Brain pericyte (primary cell): ENCODE measurements at regions not wholly inside any gene's neighbourhood (a gene's known extent, or its start where the extent isn't known, plus 50 kb on each side); places are given as distances from the start of the nearest gene placed in this dataset.

Experiments
- DNase-seq: peaks from one replicate; pipeline ENCODE4 v3.0.0-alpha.2; 2012; ENCODE audit warnings: low read depth, low spot score

DNA sequence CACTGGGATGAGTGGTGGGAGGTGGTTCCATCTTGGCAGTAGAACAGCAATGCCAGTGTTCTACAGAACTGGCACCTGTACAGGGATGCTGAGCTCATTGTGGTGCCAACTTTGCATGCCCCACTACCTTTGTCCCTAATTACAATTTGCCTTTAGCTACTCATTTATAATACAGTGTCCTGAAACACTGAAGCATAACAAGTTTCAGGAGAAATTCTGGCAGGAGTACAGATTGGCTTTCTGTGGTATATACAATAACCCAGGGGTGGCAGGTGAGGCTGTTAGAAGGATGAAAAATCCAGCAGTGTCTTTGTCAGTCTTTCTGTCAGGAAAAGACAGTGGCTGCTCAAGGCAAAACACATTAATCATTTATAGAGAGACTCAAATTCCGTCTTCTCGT is 240.3 kb downstream of the FAM76B start:
- DNase-seq, result no peak

DNA sequence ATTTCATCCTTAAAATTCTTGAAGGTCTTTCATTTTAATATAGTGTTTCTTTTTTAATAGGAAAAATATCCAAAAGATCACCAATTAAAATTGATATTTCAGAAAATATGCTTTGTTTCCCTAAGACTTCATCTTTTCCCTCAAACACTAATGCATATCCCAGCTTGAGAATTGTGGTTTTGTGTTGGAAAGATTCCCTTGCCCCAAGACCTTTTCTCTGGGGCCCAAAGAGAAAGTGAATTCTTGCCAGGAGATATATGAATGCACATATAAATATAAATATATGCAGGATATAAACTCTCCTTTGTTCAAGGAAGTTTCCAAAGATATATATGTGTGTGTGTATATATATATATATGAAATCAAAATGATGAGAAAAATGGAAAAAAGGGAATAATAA is 241.2 kb downstream of the FAM76B start:
- DNase-seq, result no peak

DNA sequence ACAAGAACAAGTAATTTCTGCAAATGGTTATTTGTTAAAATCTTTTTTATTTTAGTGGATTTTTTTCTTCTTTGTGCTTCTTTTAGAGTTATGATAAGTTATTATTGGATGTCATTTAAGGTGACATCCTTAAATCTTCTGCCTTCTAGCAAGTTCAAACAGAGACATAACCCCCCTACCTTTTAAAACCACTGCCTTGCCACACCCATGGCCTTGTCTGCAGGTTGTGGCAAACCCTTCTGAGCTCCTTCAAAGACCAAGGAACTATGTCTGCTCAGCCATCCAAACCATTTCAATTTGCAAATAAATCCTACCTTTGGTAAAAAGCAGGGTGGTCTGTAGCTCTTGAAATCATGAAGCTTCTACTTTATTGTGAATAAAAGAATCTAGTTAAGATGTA is 241.6 kb downstream of the FAM76B start:
- DNase-seq, result no peak

GRCh38 chr11:95547186-95547585 is 242.4 kb downstream of the FAM76B start:
- no peak for DNase-seq

GRCh38 chr11:95545116-95545875 is 244.3 kb downstream of the FAM76B start:
- DNase-seq, result no peak

DNA sequence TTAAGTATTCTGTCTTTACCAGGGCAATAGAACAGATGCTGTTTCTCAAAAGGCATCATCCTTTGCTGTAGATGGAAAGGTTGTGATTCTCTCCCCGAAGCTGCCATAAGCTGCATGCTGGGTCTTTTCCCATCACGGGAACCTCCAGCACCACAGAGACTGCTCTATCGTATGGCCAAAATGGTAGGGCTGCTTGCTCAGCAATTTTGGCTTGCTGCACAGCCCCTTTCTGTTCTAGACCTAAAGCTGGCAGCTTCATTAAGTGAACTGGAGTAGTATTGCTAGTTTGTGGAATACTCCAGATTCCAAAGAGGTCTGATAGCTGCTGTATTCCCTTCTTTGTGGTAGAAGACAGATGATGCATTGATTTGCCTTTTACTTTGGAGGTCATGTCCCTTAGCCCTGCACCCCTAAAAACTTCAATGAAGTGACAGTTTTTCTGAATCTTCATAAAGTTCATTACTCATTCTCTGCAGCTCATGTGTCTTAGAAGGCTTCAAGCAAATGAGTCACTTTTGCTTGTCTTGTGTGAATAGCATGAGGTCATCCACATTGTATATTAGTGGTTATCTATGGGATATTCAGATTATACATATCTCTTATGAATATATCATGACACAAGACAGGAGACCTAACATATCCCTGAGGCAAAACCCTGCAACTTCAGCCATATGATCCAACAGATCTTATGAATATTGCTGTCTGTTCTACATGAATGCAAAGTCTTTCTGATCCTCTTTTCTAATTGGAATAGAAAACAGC is 245.3 kb downstream of the FAM76B start:
- no peak for DNase-seq

GRCh38 chr11:95542868-95543551 is 246.6 kb downstream of the FAM76B start:
- no peak for DNase-seq

DNA sequence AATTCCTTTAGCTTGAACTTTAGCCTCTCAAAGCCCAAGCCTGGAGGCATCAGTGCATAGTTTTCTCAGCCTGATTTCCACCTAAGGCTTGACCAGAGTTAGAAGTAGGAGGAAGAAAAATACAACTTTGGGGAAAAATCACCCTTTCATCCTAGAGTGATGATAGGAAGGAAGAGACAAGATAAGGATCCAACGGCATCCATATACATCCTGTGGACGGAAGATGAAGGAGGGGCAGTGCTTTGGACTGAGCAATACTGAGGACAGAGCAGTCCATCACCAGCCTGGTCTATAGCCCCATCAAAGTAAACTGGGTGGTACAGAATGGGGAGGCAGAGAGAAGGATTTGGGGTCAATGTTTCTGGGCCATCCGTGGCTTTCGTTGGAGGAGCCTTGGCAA is 247.9 kb downstream of the FAM76B start:
- no peak for DNase-seq

- DNase-seq, result no peak
Measured at GRCh38 chr11:95536047-95536690, 253.4 kb downstream of the FAM76B start.

DNA sequence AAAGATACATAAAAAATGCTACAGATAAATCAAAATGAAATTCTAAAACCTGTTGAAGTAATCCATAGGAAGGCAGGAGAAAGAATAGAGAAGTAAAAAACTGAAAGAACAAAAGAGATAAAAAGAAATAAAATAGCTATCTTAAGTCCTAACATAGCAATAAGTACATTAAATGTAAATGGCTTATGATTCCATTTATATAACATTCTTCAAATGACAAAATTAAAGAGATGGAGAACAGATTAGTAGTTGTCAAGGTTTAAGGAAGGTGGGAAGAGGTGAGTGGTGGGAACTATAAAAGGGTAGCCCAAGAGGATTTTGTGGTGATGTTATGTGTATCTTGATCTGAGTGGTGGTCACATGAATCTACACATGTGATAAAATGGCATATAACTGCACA is 254.8 kb downstream of the FAM76B start:
- no peak for DNase-seq

GRCh38 chr11:95534226-95534625 is 255.4 kb downstream of the FAM76B start:
- DNase-seq, result no peak

- no peak for DNase-seq
Measured at GRCh38 chr11:95531116-95531515, 258.5 kb downstream of the FAM76B start.

DNA sequence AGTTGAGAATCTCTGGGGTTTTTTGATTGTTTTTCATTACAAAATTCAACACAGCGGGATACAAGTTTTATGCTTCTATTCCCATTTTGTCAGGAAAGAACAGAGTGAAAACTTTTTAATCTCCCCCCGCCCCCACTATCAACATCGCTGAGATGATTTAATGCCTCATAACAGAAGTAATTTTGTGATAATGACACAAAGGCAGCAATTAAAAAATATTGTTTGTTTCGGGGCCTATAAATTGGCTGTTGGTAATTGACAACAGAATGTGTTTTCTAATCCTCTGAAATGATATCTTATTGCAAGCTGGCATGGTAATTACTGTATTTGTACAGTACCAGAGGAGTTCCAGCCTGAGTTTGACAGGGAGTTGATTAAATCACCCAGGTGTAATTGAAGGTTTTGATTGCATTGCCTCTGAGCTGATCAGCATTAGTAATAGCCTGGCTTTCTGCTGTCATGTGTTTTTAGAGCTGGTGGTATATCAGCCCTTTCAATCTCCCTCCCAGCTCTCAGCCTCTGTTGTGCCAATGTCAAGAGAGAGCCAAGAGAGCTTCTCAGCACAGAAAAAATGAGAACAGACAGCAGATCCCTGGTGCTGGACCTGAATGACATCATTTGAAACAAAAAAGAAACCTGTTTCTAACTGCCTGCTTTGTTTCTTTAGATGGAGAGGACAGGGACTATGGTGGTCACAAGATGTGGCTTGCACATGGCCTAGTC is 265.1 kb downstream of the FAM76B start:
- no peak for DNase-seq

DNA sequence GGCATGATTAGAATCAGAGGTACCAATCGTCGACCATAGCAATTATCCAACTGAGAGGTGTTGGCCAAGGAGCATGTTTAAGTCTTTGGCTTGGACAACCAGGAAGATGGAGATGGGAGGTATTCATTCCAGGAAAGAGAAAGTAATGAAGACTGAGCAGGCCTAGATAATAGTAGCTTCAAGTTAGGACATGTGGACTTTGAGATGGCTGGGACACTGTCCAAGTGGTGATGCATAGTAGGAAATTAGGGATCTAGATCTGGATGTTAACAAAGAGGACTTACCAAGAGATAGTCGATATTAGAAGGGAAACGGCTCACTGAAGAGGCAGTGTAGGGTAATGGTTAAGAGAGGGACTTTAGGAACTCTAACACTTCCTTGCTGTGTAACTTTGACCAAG is 266.7 kb downstream of the FAM76B start:
- DNase-seq, result no peak

GRCh38 chr11:95521862-95522261 is 267.7 kb downstream of the FAM76B start:
- no peak for DNase-seq

GRCh38 chr11:95521133-95521542 is 268.4 kb downstream of the FAM76B start:
- no peak for DNase-seq

- no peak for DNase-seq
Measured at GRCh38 chr11:95520369-95521132, 269.0 kb downstream of the FAM76B start.

- no peak for DNase-seq
Measured at GRCh38 chr11:95519912-95520311, 269.7 kb downstream of the FAM76B start.

GRCh38 chr11:95517453-95517852 is 272.1 kb downstream of the FAM76B start:
- no peak for DNase-seq

DNA sequence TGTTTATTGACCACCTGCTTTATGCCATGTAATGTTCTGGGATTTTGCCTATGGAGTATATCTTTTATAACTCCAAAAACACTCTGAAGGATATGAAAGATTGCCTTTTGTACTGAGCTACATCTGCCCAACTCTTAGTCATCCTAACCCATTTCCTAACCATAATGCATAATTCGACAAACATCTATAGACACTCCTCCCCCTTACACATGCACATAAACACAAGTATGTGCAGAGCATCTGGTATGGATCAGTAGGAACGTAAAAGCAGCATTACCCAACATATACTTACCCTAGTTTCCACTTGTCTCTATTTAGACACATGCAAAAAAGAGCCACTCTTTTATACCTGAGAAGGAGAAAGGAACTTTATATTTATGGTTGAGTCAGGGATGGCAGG is 272.8 kb downstream of the FAM76B start:
- no peak for DNase-seq

- no peak for DNase-seq
Measured at GRCh38 chr11:95516175-95516574, 273.4 kb downstream of the FAM76B start.
